ENCODE measurements at regions not wholly inside any gene's neighbourhood (a gene's known extent, or its start where the extent isn't known, plus 50 kb on each side); places are given as distances from the start of the nearest gene placed in this dataset.

GRCh38 chr2:21277068-21278056, 153.6 kb downstream of the TDRD15 start:
- Histone ChIP-seq H3K4me3 (no peak overlapping the region), H3K4me1 (replicated peaks in 1 of 2) (peaks cover 21 to 24% of the 10 kb centered on the region in 2 donors), H3K27ac (no peak overlapping the region)
- in situ Hi-C loops (cut with MboI; ENCODE audit: low pct_unique_long_range_greater_than_20kb in 2 of 9, low sequenced_read_pairs in 9 of 9, unreplicated experiment in 9 of 9) = no loop called here
- WGBS, 10 experiments = 0 to 100% (median 70%) methylated on average over 2 to 6 of the region's 9 CpGs; no CpG with 5 or more reads in 1 of the 10 experiments
- ATAC-seq (replicated peaks in 6 of 8) = no peak

GRCh38 chr2:21279525-21279924, 155.8 kb downstream of the TDRD15 start:
- H3K4me3 ChIP-seq = no peak overlapping the region
- in situ Hi-C loops (cut with MboI; ENCODE audit: low pct_unique_long_range_greater_than_20kb in 2 of 9, low sequenced_read_pairs in 9 of 9, unreplicated experiment in 9 of 9) = no loop called here
- H3K4me1 ChIP-seq (replicated peaks in 1 of 2) = peaks cover 22 to 24% of the 10 kb centered on the region in 2 donors
- peak in 4 of 8 experiments; percentile 12 to 55 (median 40) for ATAC-seq (replicated peaks in 6 of 8)
- WGBS, 10 experiments = 0 to 80% (median 28%) methylated on average over 1 to 3 of the region's 5 CpGs; no CpG with 5 or more reads in 4 of the 10 experiments
- H3K27ac ChIP-seq = no peak overlapping the region

- 11 to 100% (median 58%) methylated on average over 1 to 4 of the region's 4 CpGs; no CpG with 5 or more reads in 4 of the 10 experiments for WGBS, 10 experiments
- H3K27ac ChIP-seq = no peak overlapping the region
- ATAC-seq (replicated peaks in 6 of 8) = no peak
Observed at GRCh38 chr2:21280793-21281192, 157.0 kb downstream of the TDRD15 start.

GRCh38 chr2:21281384-21281783, 157.6 kb downstream of the TDRD15 start:
- peak in 6 of 8 experiments; percentile 18 to 71 (median 34) for ATAC-seq (replicated peaks in 6 of 8)
- no peak overlapping the region for H3K27ac ChIP-seq
- H3K4me3 ChIP-seq = no peak overlapping the region
- in situ Hi-C loops (cut with MboI; ENCODE audit: low pct_unique_long_range_greater_than_20kb in 2 of 9, low sequenced_read_pairs in 9 of 9, unreplicated experiment in 9 of 9) = no loop called here
- H3K4me1 ChIP-seq (replicated peaks in 1 of 2) = peaks cover 22 to 24% of the 10 kb centered on the region in 2 donors

More at GRCh38 chr2:21280793-21281192, 157.0 kb downstream of the TDRD15 start:
- in situ Hi-C loops (cut with MboI; ENCODE audit: low pct_unique_long_range_greater_than_20kb in 2 of 9, low sequenced_read_pairs in 9 of 9, unreplicated experiment in 9 of 9) = no loop called here
- Histone ChIP-seq H3K4me3 (no peak overlapping the region), H3K4me1 (replicated peaks in 1 of 2) (peaks cover 22 to 24% of the 10 kb centered on the region in 2 donors)

GRCh38 chr2:21281791-21282514, 158.2 kb downstream of the TDRD15 start:
- H3K4me3 ChIP-seq = no peak overlapping the region
- in situ Hi-C loops (cut with MboI; ENCODE audit: low pct_unique_long_range_greater_than_20kb in 2 of 9, low sequenced_read_pairs in 9 of 9, unreplicated experiment in 9 of 9) = no loop called here
- 0 to 45% (median 16%) methylated on average over 1 to 5 of the region's 8 CpGs; no CpG with 5 or more reads in 4 of the 10 experiments for WGBS, 10 experiments
- no peak overlapping the region for H3K27ac ChIP-seq
- ATAC-seq (replicated peaks in 6 of 8) = peak in 6 of 8 experiments; percentile 80 to 87 (median 82)
- peaks cover 22 to 24% of the 10 kb centered on the region in 2 donors for H3K4me1 ChIP-seq (replicated peaks in 1 of 2)

- ATAC-seq (replicated peaks in 6 of 8) = no peak
- no peak overlapping the region for H3K27ac ChIP-seq
- in situ Hi-C loops (cut with MboI; ENCODE audit: low pct_unique_long_range_greater_than_20kb in 2 of 9, low sequenced_read_pairs in 9 of 9, unreplicated experiment in 9 of 9) = no loop called here
- H3K4me1 ChIP-seq (replicated peaks in 1 of 2) = peaks cover 22 to 24% of the 10 kb centered on the region in 2 donors
- WGBS, 10 experiments = 0 to 100% (median 72%) methylated on average over 1 to 2 of the region's 2 CpGs; no CpG with 5 or more reads in 2 of the 10 experiments
- no peak overlapping the region for H3K4me3 ChIP-seq
Observed at GRCh38 chr2:21282515-21282898, 158.7 kb downstream of the TDRD15 start.

GRCh38 chr2:21288299-21288698, 164.5 kb downstream of the TDRD15 start:
- WGBS, 10 experiments = 0 to 100% (median 80%) methylated on average over 1 to 2 of the region's 2 CpGs; no CpG with 5 or more reads in 3 of the 10 experiments
- ATAC-seq (replicated peaks in 6 of 8) = peak in 2 of 8 experiments; percentile 6 to 15
- in situ Hi-C loops (cut with MboI; ENCODE audit: low pct_unique_long_range_greater_than_20kb in 2 of 9, low sequenced_read_pairs in 9 of 9, unreplicated experiment in 9 of 9) = no loop called here
- Histone ChIP-seq H3K4me1 (replicated peaks in 1 of 2) (peaks cover 18 to 29% of the 10 kb centered on the region in 2 donors), H3K4me3 (no peak overlapping the region), H3K27ac (no peak overlapping the region)

- peak in 5 of 8 experiments; percentile 55 to 71 (median 65) for ATAC-seq (replicated peaks in 6 of 8)
- Histone ChIP-seq H3K4me1 (replicated peaks in 1 of 2) (peaks cover 18 to 35% of the 10 kb centered on the region in 2 donors), H3K27ac (no peak overlapping the region), H3K4me3 (no peak overlapping the region)
- in situ Hi-C loops (cut with MboI; ENCODE audit: low pct_unique_long_range_greater_than_20kb in 2 of 9, low sequenced_read_pairs in 9 of 9, unreplicated experiment in 9 of 9) = no loop called here
- 0 to 65% (median 37%) methylated on average over 1 to 8 of the region's 8 CpGs for WGBS, 10 experiments
Observed at GRCh38 chr2:21288739-21289520, 165.2 kb downstream of the TDRD15 start.

- ATAC-seq (replicated peaks in 6 of 8) = peak in 5 of 8 experiments; percentile 32 to 79 (median 71)
- no peak overlapping the region for H3K4me3 ChIP-seq
- in situ Hi-C loops (cut with MboI; ENCODE audit: low pct_unique_long_range_greater_than_20kb in 2 of 9, low sequenced_read_pairs in 9 of 9, unreplicated experiment in 9 of 9) = no loop called here
- H3K4me1 ChIP-seq (replicated peaks in 1 of 2) = peaks cover 18 to 37% of the 10 kb centered on the region in 2 donors
- WGBS, 10 experiments = 0 to 40% (median 20%) methylated on average over 1 to 3 of the region's 3 CpGs; no CpG with 5 or more reads in 2 of the 10 experiments
- no peak overlapping the region for H3K27ac ChIP-seq
Observed at GRCh38 chr2:21289551-21289950, 165.8 kb downstream of the TDRD15 start.

GRCh38 chr2:21289989-21290388, 166.2 kb downstream of the TDRD15 start:
- ATAC-seq (replicated peaks in 6 of 8) = peak in 4 of 8 experiments; percentile 38 to 58 (median 48)
- Histone ChIP-seq H3K4me1 (replicated peaks in 1 of 2) (peaks cover 18 to 37% of the 10 kb centered on the region in 2 donors), H3K4me3 (no peak overlapping the region), H3K27ac (no peak overlapping the region)
- 0 to 67% (median 28%) methylated on average over 1 to 3 of the region's 3 CpGs; no CpG with 5 or more reads in 2 of the 10 experiments for WGBS, 10 experiments
- in situ Hi-C loops (cut with MboI; ENCODE audit: low pct_unique_long_range_greater_than_20kb in 2 of 9, low sequenced_read_pairs in 9 of 9, unreplicated experiment in 9 of 9) = no loop called here

- WGBS, 10 experiments = 33 to 100% (median 93%) methylated on average over 1 of the region's 1 CpG; no CpG with 5 or more reads in 4 of the 10 experiments
Observed at GRCh38 chr2:21291426-21291825, 167.7 kb downstream of the TDRD15 start.

GRCh38 chr2:21294446-21294845, 170.7 kb downstream of the TDRD15 start:
- no peak for ATAC-seq (replicated peaks in 6 of 8)
- peaks cover 7 to 21% of the 10 kb centered on the region in 2 donors for H3K4me1 ChIP-seq (replicated peaks in 1 of 2)
- 0 to 49% (median 0%) methylated on average over 1 to 2 of the region's 2 CpGs; no CpG with 5 or more reads in 7 of the 10 experiments for WGBS, 10 experiments
- no peak overlapping the region for H3K27ac ChIP-seq
- H3K4me3 ChIP-seq = no peak overlapping the region
- in situ Hi-C loops (cut with MboI; ENCODE audit: low pct_unique_long_range_greater_than_20kb in 2 of 9, low sequenced_read_pairs in 9 of 9, unreplicated experiment in 9 of 9) = no loop called here

More at GRCh38 chr2:21291426-21291825, 167.7 kb downstream of the TDRD15 start:
- H3K4me1 ChIP-seq (replicated peaks in 1 of 2) = peaks cover 18 to 37% of the 10 kb centered on the region in 2 donors
- H3K27ac ChIP-seq = no peak overlapping the region
- ATAC-seq (replicated peaks in 6 of 8) = no peak
- in situ Hi-C loops (cut with MboI; ENCODE audit: low pct_unique_long_range_greater_than_20kb in 2 of 9, low sequenced_read_pairs in 9 of 9, unreplicated experiment in 9 of 9) = no loop called here
- no peak overlapping the region for H3K4me3 ChIP-seq

Data from motor neuron (in vitro differentiated cells).